HG03097 (cell line): ENCODE measurements at regions not wholly inside any gene's neighbourhood (a gene's known extent, or its start where the extent isn't known, plus 50 kb on each side); places are given as distances from the start of the nearest gene placed in this dataset.

Source experiments
- ATAC-seq: cut with Tn5 transposase; IDR thresholded peaks from one replicate; pipeline ENCODE4 v1.9.1; 2021; ENCODE audit not compliant: unreplicated experiment, low FRiP score

- ATAC-seq, result no peak
Observed at GRCh38 chr3:88535563-88535962, 385.8 kb downstream of the C3orf38 start.

- no peak for ATAC-seq
Observed at GRCh38 chr3:88542916-88543315, 393.2 kb downstream of the C3orf38 start.

GRCh38 chr3:88572450-88572849 lies 422.7 kb downstream of the C3orf38 start:
- ATAC-seq, result no peak

GRCh38 chr3:88573472-88573871 lies 423.7 kb downstream of the C3orf38 start:
- ATAC-seq, result no peak

GRCh38 chr3:88574146-88574545 lies 424.4 kb downstream of the C3orf38 start:
- ATAC-seq, result no peak

GRCh38 chr3:88584451-88584850 lies 434.7 kb downstream of the C3orf38 start:
- no peak for ATAC-seq

GRCh38 chr3:88586121-88586640 lies 436.4 kb downstream of the C3orf38 start:
- ATAC-seq, result no peak

- no peak for ATAC-seq
Observed at GRCh38 chr3:88589138-88589537, 439.4 kb downstream of the C3orf38 start.

- no peak for ATAC-seq
Observed at GRCh38 chr3:88595026-88595425, 445.3 kb downstream of the C3orf38 start.

- no peak for ATAC-seq
Observed at GRCh38 chr3:88596451-88596850, 446.7 kb downstream of the C3orf38 start.

- ATAC-seq, result no peak
Observed at GRCh38 chr3:88610820-88611219, 461.1 kb downstream of the C3orf38 start.

- no peak for ATAC-seq
Observed at GRCh38 chr3:88611826-88612326, 462.1 kb downstream of the C3orf38 start.

GRCh38 chr3:88616413-88616812 lies 466.7 kb downstream of the C3orf38 start:
- no peak for ATAC-seq

- no peak for ATAC-seq
Observed at GRCh38 chr3:88617283-88617682, 467.5 kb downstream of the C3orf38 start.

- no peak for ATAC-seq
Observed at GRCh38 chr3:88618021-88618645, 468.4 kb downstream of the C3orf38 start.

- no peak for ATAC-seq
Observed at GRCh38 chr3:88621586-88621985, 471.8 kb downstream of the C3orf38 start.

- no peak for ATAC-seq
Observed at GRCh38 chr3:88623709-88624108, 473.9 kb downstream of the C3orf38 start.

- ATAC-seq, result no peak
Observed at GRCh38 chr3:88626456-88627120, 476.8 kb downstream of the C3orf38 start.

- no peak for ATAC-seq
Observed at GRCh38 chr3:88628901-88629300, 478.5 kb upstream of the EPHA3 start.

GRCh38 chr3:88632226-88632625 lies 475.2 kb upstream of the EPHA3 start:
- ATAC-seq, result no peak

- no peak for ATAC-seq
Observed at GRCh38 chr3:88640581-88640980, 466.8 kb upstream of the EPHA3 start.

GRCh38 chr3:88641033-88641604 lies 466.3 kb upstream of the EPHA3 start:
- no peak for ATAC-seq
